ENCODE measurements at regions not wholly inside any gene's neighbourhood (a gene's known extent, or its start where the extent isn't known, plus 50 kb on each side); places are given as distances from the start of the nearest gene placed in this dataset.

DNA sequence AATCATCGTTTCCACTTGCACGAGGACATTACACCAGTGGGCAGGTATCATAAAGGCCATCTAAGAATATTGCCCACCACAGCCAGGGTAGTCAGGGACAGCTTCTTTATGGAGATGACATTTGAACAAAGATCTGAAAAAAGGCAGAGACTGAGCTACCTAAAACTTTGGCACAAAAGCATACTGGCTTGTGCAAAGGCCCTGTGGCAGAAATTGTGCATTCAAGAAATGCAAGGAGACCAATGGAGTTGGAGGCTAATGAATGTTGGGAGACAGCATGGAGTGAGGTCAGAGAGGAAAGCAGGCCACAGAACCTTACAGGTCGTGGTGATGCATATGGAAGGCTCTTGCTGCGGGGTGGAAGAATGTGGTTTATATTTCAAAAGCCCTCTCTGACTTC, 578.5 kb downstream of the BNC2 start (continued):
- no peak for TF ChIP-seq ATF3 (IDR thresholded peaks at IDR 0.05)
- TF ChIP-seq FOXA2 (IDR thresholded peaks at IDR 0.05), result no peak
- TF ChIP-seq TAF1 (conservative IDR thresholded peaks at IDR 0.05), result no peak

GRCh38 chr9:16293610-16294009, 576.9 kb downstream of the BNC2 start:
- no peak for DNase-seq (ENCODE audit: low spot score)
- TF ChIP-seq, protein P1, sequence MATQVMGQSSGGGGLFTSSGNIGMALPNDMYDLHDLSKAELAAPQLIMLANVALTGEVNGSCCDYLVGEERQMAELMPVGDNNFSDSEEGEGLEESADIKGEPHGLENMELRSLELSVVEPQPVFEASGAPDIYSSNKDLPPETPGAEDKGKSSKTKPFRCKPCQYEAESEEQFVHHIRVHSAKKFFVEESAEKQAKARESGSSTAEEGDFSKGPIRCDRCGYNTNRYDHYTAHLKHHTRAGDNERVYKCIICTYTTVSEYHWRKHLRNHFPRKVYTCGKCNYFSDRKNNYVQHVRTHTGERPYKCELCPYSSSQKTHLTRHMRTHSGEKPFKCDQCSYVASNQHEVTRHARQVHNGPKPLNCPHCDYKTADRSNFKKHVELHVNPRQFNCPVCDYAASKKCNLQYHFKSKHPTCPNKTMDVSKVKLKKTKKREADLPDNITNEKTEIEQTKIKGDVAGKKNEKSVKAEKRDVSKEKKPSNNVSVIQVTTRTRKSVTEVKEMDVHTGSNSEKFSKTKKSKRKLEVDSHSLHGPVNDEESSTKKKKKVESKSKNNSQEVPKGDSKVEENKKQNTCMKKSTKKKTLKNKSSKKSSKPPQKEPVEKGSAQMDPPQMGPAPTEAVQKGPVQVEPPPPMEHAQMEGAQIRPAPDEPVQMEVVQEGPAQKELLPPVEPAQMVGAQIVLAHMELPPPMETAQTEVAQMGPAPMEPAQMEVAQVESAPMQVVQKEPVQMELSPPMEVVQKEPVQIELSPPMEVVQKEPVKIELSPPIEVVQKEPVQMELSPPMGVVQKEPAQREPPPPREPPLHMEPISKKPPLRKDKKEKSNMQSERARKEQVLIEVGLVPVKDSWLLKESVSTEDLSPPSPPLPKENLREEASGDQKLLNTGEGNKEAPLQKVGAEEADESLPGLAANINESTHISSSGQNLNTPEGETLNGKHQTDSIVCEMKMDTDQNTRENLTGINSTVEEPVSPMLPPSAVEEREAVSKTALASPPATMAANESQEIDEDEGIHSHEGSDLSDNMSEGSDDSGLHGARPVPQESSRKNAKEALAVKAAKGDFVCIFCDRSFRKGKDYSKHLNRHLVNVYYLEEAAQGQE (IDR thresholded peaks at IDR 0.05), result no peak
- TF ChIP-seq EGR1 (IDR thresholded peaks at IDR 0.05; ENCODE audit: low read depth in 2 of 2), result no peak
- no peak for TF ChIP-seq ATF3 (IDR thresholded peaks at IDR 0.05)
- no peak for TF ChIP-seq ZBTB33 (IDR thresholded peaks at IDR 0.05)
- TF ChIP-seq RAD21 (IDR thresholded peaks at IDR 0.05), result no peak
- TF ChIP-seq SP1 (IDR thresholded peaks at IDR 0.05), result no peak
- 82% methylated on average over 2 of the region's 2 CpGs for WGBS
- Histone ChIP-seq H3K9ac (ENCODE audit: low read depth in 1 of 2, low read length in 2 of 2) (no peak overlapping the region), H3K4me3 (ENCODE audit: low read depth in 1 of 3, low read length in 3 of 3) (no peak overlapping the region), H3K27ac (ENCODE audit: low read depth in 1 of 2, low read length in 2 of 2) (no peak overlapping the region), H3K27me3 (ENCODE audit: control insufficient read depth in 4 of 4, insufficient read depth in 4 of 4, low read length in 3 of 4) (no peaks in the 10 kb centered on the region), H3K9me3 (ENCODE audit: control insufficient read depth in 4 of 4, low read length in 3 of 4) (no peaks in the 10 kb centered on the region), H3K4me1 (ENCODE audit: control insufficient read depth in 4 of 4, insufficient read depth in 4 of 4, low read length in 3 of 4) (no peaks in the 10 kb centered on the region), H3K36me3 (ENCODE audit: control insufficient read depth in 4 of 4, insufficient read depth in 3 of 4, low read depth in 1 of 4, low read length in 3 of 4) (no peaks in the 10 kb centered on the region)

DNA sequence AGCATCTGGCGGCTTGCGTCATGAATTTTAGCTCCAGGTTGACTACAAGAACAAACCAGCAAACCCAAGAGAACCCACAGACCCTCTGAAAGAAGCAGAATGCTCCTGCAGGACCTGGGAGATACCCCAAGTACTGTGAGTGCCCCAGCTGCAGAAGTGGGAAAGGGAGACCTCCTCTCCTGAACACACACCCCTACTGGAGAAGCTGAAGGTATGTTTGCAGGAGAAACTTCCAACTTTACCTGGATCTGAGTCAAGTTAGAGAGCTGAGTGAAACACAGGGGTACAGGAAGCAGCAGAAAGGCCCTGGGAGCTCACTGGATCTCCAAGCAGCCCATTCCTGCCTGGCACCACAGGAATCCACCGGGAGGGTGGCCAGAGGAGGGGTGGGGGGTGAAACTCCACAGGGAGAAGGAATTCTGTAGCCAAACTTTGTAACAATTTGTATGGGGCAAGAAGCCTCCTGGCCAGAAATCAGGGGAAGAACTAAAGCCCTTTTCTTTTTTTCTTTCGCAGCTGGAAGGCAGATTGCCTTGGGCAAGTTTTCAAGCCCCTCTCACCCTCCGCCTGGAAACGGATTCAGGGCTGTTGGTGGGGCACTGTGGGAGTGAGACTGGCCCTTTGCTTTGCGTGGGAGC, 576.2 kb downstream of the BNC2 start:
- Histone ChIP-seq H3K4me1 (ENCODE audit: control insufficient read depth in 4 of 4, insufficient read depth in 4 of 4, low read length in 3 of 4) (no peaks in the 10 kb centered on the region), H3K27me3 (ENCODE audit: control insufficient read depth in 4 of 4, insufficient read depth in 4 of 4, low read length in 3 of 4) (no peaks in the 10 kb centered on the region), H3K4me3 (ENCODE audit: low read depth in 1 of 3, low read length in 3 of 3) (no peak overlapping the region), H3K27ac (ENCODE audit: low read depth in 1 of 2, low read length in 2 of 2) (no peak overlapping the region), H3K36me3 (ENCODE audit: control insufficient read depth in 4 of 4, insufficient read depth in 3 of 4, low read depth in 1 of 4, low read length in 3 of 4) (no peaks in the 10 kb centered on the region), H3K9ac (ENCODE audit: low read depth in 1 of 2, low read length in 2 of 2) (no peak overlapping the region), H3K9me3 (ENCODE audit: control insufficient read depth in 4 of 4, low read length in 3 of 4) (no peaks in the 10 kb centered on the region)
- no peak for DNase-seq (ENCODE audit: low spot score)
- WGBS, result 85% methylated on average over 7 of the region's 7 CpGs
- TF ChIP-seq, protein P1 (IDR thresholded peaks at IDR 0.05), result no peak
- no peak for TF ChIP-seq GABPA (IDR thresholded peaks at IDR 0.05 in 1 of 2, conservative IDR thresholded peaks at IDR 0.05 in 1 of 2)
- TF ChIP-seq, protein P2, sequence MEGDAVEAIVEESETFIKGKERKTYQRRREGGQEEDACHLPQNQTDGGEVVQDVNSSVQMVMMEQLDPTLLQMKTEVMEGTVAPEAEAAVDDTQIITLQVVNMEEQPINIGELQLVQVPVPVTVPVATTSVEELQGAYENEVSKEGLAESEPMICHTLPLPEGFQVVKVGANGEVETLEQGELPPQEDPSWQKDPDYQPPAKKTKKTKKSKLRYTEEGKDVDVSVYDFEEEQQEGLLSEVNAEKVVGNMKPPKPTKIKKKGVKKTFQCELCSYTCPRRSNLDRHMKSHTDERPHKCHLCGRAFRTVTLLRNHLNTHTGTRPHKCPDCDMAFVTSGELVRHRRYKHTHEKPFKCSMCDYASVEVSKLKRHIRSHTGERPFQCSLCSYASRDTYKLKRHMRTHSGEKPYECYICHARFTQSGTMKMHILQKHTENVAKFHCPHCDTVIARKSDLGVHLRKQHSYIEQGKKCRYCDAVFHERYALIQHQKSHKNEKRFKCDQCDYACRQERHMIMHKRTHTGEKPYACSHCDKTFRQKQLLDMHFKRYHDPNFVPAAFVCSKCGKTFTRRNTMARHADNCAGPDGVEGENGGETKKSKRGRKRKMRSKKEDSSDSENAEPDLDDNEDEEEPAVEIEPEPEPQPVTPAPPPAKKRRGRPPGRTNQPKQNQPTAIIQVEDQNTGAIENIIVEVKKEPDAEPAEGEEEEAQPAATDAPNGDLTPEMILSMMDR (IDR thresholded peaks at IDR 0.05; ENCODE audit: low read depth, low read length, missing input control), result no peak
- TF ChIP-seq YY1 (IDR thresholded peaks at IDR 0.05), result no peak
- no peak for TF ChIP-seq FOXA2 (IDR thresholded peaks at IDR 0.05)
- no peak for TF ChIP-seq SP1 (IDR thresholded peaks at IDR 0.05)
- TF ChIP-seq HNF4A (conservative IDR thresholded peaks at IDR 0.05), result no peak
- TF ChIP-seq JUND (IDR thresholded peaks at IDR 0.05), result no peak
- no peak for TF ChIP-seq ZBTB33 (IDR thresholded peaks at IDR 0.05)
- TF ChIP-seq RAD21 (IDR thresholded peaks at IDR 0.05), result no peak
- no peak for TF ChIP-seq ATF3 (IDR thresholded peaks at IDR 0.05)
- no peak for TF ChIP-seq EGR1 (IDR thresholded peaks at IDR 0.05; ENCODE audit: low read depth in 2 of 2)

Data from liver (tissue), 8 donors.